Fibroblast of lung (primary cell): ENCODE measurements at regions not wholly inside any gene's neighbourhood (a gene's known extent, or its start where the extent isn't known, plus 50 kb on each side); places are given as distances from the start of the nearest gene placed in this dataset.

Source experiments
- EZH2 ChIP-seq: IDR thresholded peaks from 2 replicates; pipeline ENCODE4 v1.5.1; 2012; ENCODE audit warnings: low read length, control low read depth, mild to moderate bottlenecking; ENCODE audit errors: missing control alignments
- TF ChIP-seq, protein P1 (sequence below), 2 donors: IDR thresholded peaks in 1 of 2; conservative IDR thresholded peaks in 1 of 2; 1 replicate in 1 of 2; 2 replicates in 1 of 2; pipeline ENCODE4 v1.5.1; 2011 to 2012; ENCODE audit warnings: low read length in 2 of 2, control low read depth in 1 of 2, inconsistent platforms in 1 of 2, low read depth in 1 of 2, mild to moderate bottlenecking in 1 of 2

DNA sequence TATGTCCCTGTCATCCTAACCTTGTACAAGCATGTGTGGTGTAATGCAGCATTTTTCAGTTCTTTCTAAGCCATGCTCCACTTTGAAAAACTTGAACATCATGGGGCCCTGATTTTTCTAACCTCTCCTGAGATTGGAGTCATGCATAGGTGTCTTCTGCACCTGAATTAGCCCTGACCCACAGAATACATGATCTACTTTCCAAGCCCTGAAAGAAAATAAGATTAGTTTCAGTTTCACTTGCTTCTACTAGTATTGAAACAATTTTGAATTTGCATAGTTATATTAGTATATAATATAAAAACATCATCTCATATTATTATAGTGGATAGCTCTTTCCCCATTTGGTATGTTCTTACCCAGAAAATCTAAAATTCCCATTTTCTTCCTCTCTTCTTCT lies 178.2 kb downstream of the HS3ST1 start:
- TF ChIP-seq, protein P1, sequence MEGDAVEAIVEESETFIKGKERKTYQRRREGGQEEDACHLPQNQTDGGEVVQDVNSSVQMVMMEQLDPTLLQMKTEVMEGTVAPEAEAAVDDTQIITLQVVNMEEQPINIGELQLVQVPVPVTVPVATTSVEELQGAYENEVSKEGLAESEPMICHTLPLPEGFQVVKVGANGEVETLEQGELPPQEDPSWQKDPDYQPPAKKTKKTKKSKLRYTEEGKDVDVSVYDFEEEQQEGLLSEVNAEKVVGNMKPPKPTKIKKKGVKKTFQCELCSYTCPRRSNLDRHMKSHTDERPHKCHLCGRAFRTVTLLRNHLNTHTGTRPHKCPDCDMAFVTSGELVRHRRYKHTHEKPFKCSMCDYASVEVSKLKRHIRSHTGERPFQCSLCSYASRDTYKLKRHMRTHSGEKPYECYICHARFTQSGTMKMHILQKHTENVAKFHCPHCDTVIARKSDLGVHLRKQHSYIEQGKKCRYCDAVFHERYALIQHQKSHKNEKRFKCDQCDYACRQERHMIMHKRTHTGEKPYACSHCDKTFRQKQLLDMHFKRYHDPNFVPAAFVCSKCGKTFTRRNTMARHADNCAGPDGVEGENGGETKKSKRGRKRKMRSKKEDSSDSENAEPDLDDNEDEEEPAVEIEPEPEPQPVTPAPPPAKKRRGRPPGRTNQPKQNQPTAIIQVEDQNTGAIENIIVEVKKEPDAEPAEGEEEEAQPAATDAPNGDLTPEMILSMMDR (conservative IDR thresholded peaks at IDR 0.05 in 1 of 2, IDR thresholded peaks at IDR 0.05 in 1 of 2; ENCODE audit: low read depth in 1 of 2, low read length in 2 of 2), result no peak
- no peak for TF ChIP-seq EZH2
